ENCODE measurements at regions not wholly inside any gene's neighbourhood (a gene's known extent, or its start where the extent isn't known, plus 50 kb on each side); places are given as distances from the start of the nearest gene placed in this dataset.
"Not testable (repeated sequence)": the region's sequence is repeated elsewhere in the genome, so short reads cannot be mapped to it uniquely, and the experiment has no call there.

- DNase-seq = no peak
These were observed 192.3 kb upstream of the NR3C2 start for GRCh38 chr4:148634476-148634875.

- no peak for DNase-seq
These were observed 191.5 kb upstream of the NR3C2 start for GRCh38 chr4:148633720-148634119.

- DNase-seq = no peak
These were observed 190.3 kb upstream of the NR3C2 start for GRCh38 chr4:148632476-148632875.

GRCh38 chr4:148630051-148630450 lies 187.8 kb upstream of the NR3C2 start:
- no peak for DNase-seq

GRCh38 chr4:148618856-148619255 lies 176.6 kb upstream of the NR3C2 start:
- DNase-seq = no peak

- DNase-seq = no peak
These were observed 166.8 kb upstream of the NR3C2 start for GRCh38 chr4:148608968-148609367.

GRCh38 chr4:148598418-148599207 lies 156.4 kb upstream of the NR3C2 start:
- DNase-seq = not testable (repeated sequence)

- DNase-seq = no peak
These were observed 147.0 kb upstream of the NR3C2 start for GRCh38 chr4:148589182-148589581.

GRCh38 chr4:148575577-148575976 lies 133.4 kb upstream of the NR3C2 start:
- no peak for DNase-seq

GRCh38 chr4:148574911-148575310 lies 132.7 kb upstream of the NR3C2 start:
- no peak for DNase-seq

- no peak for DNase-seq
These were observed 132.3 kb upstream of the NR3C2 start for GRCh38 chr4:148574502-148574901.

GRCh38 chr4:148574066-148574465 lies 131.9 kb upstream of the NR3C2 start:
- no peak for DNase-seq

GRCh38 chr4:148573296-148573695 lies 131.1 kb upstream of the NR3C2 start:
- no peak for DNase-seq

GRCh38 chr4:148565801-148566200 lies 123.6 kb upstream of the NR3C2 start:
- DNase-seq = no peak

GRCh38 chr4:148563684-148564083 lies 121.5 kb upstream of the NR3C2 start:
- no peak for DNase-seq

GRCh38 chr4:148561467-148561866 lies 119.3 kb upstream of the NR3C2 start:
- no peak for DNase-seq

GRCh38 chr4:148557793-148558192 lies 115.6 kb upstream of the NR3C2 start:
- no peak for DNase-seq

GRCh38 chr4:148550788-148551187 lies 108.6 kb upstream of the NR3C2 start:
- DNase-seq = no peak

- no peak for DNase-seq
These were observed 100.9 kb upstream of the NR3C2 start for GRCh38 chr4:148542922-148543623.

GRCh38 chr4:148540622-148541326 lies 98.6 kb upstream of the NR3C2 start:
- no peak for DNase-seq

GRCh38 chr4:148539387-148539786 lies 97.2 kb upstream of the NR3C2 start:
- DNase-seq = no peak

- DNase-seq = not testable (repeated sequence)
These were observed 91.6 kb upstream of the NR3C2 start for GRCh38 chr4:148533851-148534250.

GRCh38 chr4:148530114-148530513 lies 87.9 kb upstream of the NR3C2 start:
- no peak for DNase-seq

- DNase-seq = no peak
These were observed 85.4 kb upstream of the NR3C2 start for GRCh38 chr4:148527571-148527970.

All from NCI-H446 (cell line).